ENCODE measurements at regions not wholly inside any gene's neighbourhood (a gene's known extent, or its start where the extent isn't known, plus 50 kb on each side); places are given as distances from the start of the nearest gene placed in this dataset.

GRCh38 chr10:129055986-129056385, 411.1 kb upstream of the MGMT start:
- DNase-seq (ENCODE audit: low read depth), result no peak
- TF ChIP-seq, protein P1, sequence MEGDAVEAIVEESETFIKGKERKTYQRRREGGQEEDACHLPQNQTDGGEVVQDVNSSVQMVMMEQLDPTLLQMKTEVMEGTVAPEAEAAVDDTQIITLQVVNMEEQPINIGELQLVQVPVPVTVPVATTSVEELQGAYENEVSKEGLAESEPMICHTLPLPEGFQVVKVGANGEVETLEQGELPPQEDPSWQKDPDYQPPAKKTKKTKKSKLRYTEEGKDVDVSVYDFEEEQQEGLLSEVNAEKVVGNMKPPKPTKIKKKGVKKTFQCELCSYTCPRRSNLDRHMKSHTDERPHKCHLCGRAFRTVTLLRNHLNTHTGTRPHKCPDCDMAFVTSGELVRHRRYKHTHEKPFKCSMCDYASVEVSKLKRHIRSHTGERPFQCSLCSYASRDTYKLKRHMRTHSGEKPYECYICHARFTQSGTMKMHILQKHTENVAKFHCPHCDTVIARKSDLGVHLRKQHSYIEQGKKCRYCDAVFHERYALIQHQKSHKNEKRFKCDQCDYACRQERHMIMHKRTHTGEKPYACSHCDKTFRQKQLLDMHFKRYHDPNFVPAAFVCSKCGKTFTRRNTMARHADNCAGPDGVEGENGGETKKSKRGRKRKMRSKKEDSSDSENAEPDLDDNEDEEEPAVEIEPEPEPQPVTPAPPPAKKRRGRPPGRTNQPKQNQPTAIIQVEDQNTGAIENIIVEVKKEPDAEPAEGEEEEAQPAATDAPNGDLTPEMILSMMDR (IDR thresholded peaks at IDR 0.05; ENCODE audit: insufficient read depth, low read depth, low read length, missing control alignments), result no peak
- H3K4me3 ChIP-seq (ENCODE audit: low read length), result no peak overlapping the region

GRCh38 chr10:129056734-129057689, 410.0 kb upstream of the MGMT start:
- H3K4me3 ChIP-seq (ENCODE audit: low read length), result no peak overlapping the region
- no peak for DNase-seq (ENCODE audit: low read depth)
- TF ChIP-seq, protein P1 (IDR thresholded peaks at IDR 0.05; ENCODE audit: insufficient read depth, low read depth, low read length, missing control alignments), result no peak

- no peak for DNase-seq (ENCODE audit: low read depth)
- TF ChIP-seq, protein P1 (IDR thresholded peaks at IDR 0.05; ENCODE audit: insufficient read depth, low read depth, low read length, missing control alignments), result no peak
- H3K4me3 ChIP-seq (ENCODE audit: low read length), result no peak overlapping the region
Observed at GRCh38 chr10:129057856-129058663, 409.0 kb upstream of the MGMT start.

GRCh38 chr10:129058664-129059155, 408.3 kb upstream of the MGMT start:
- DNase-seq (ENCODE audit: low read depth), result no peak
- H3K4me3 ChIP-seq (ENCODE audit: low read length), result no peak overlapping the region
- TF ChIP-seq, protein P1 (IDR thresholded peaks at IDR 0.05; ENCODE audit: insufficient read depth, low read depth, low read length, missing control alignments), result no peak

DNA sequence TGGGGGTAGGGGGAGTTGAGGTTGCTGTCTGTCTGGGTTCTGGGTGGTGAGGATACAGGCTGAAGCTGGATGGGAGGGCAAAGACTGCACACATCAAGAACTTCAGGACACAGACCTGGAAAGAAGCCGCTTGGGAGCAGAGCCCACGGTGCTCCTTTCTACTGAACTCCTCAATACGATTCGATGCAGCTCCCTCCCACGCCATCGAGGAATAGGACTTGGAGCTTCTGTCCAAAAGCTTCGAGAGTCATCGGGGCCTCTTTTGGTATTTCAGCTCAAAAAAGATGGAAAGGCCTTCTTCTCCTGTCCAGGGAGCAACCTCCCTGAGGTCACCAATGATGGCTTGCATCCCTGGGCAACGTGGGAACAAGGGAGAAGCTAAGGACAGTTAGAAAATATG, 407.1 kb upstream of the MGMT start:
- no peak overlapping the region for H3K4me3 ChIP-seq (ENCODE audit: low read length)
- DNase-seq (ENCODE audit: low read depth), result no peak
- TF ChIP-seq, protein P1 (IDR thresholded peaks at IDR 0.05; ENCODE audit: insufficient read depth, low read depth, low read length, missing control alignments), result no peak

GRCh38 chr10:129063212-129063611, 403.8 kb upstream of the MGMT start:
- DNase-seq (ENCODE audit: low read depth), result no peak
- H3K4me3 ChIP-seq (ENCODE audit: low read length), result no peak overlapping the region
- TF ChIP-seq, protein P1 (IDR thresholded peaks at IDR 0.05; ENCODE audit: insufficient read depth, low read depth, low read length, missing control alignments), result no peak

All from epithelial cell of esophagus (primary cell).